Caki2 (cell line): ENCODE measurements at regions not wholly inside any gene's neighbourhood (a gene's known extent, or its start where the extent isn't known, plus 50 kb on each side); places are given as distances from the start of the nearest gene placed in this dataset.
"Not testable (repeated sequence)": the region's sequence is repeated elsewhere in the genome, so short reads cannot be mapped to it uniquely, and the experiment has no call there.

Experiments used
- DNase-seq: peaks from one replicate; pipeline ENCODE4 v3.0.0-alpha.2; 2015; ENCODE audit warnings: low read depth
- in situ Hi-C: cut with HindIII; loops from 2 replicates; pipeline ENCODE4 v1.10.0; 2016; ENCODE audit warnings: low sequenced_read_pairs, low pct_unique_long_range_greater_than_20kb, mixed read lengths

GRCh38 chr3:90202931-90203330, 1095.5 kb downstream of the EPHA3 start:
- DNase-seq, in situ Hi-C loops: not testable (repeated sequence)

DNA sequence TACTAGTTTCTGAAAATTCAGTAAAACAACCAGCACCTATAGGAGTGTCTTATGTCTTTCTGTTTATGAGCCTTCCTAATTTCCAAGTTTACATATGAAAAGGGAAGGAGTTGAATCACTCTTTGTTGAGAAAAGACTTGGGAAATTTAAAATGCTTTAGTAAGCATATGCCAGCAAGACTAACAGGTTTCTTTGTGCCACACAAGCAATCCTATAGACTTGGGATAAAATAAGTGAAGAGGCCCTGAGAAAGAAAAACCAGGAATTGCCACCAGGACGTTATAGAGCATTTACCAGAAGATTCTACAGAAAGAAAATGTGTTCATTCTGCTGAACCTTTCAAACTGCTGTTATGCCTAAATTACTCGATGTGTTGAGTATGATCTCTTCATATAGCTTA, 1099.1 kb downstream of the EPHA3 start:
- in situ Hi-C loops, DNase-seq: not testable (repeated sequence)

- DNase-seq, in situ Hi-C loops: not testable (repeated sequence)
Observed at GRCh38 chr3:90207353-90208097, 1100.1 kb downstream of the EPHA3 start.

DNA sequence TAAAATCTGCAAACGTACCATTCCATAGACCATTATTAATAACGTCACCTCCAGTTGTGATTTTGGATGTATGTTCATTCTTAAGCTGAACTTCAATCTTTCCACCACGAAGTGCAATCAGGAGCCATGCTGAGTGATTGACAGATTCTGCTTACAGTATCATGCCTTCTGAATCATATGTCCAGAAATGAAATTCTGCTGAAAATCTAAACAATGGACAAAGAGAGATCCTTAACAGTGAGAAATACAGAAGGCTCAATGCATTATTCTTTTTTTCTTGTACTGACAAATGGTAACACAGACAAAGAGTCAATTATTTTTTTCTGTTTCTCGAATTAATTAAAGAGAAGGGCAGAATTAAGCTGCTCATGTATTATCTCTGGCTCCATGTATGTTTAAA, 1114.5 kb downstream of the EPHA3 start:
- DNase-seq, result no peak

DNA sequence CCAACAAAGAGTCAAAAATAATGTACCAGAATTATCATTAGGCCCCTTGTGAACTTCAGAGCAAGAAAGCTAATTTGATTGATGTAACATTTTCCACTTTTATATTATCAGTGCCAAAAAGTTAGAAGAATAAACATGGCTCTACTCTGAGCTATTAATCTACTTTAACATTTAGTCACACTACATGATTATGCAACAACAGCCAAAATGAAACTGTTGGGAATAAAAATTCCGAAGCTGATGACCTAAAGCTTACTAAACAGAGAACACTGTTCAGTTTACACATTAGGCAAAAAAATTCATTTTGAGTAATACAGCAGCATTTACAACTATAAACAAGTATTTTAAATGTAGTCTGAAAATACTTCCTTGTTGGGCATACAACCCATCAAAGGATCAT, 1134.1 kb downstream of the EPHA3 start:
- DNase-seq, result no peak
- in situ Hi-C loops, result no loop called here

More for the DNA sequence above, 1114.5 kb downstream of the EPHA3 start:
- in situ Hi-C loops, result no loop called here

- in situ Hi-C loops, result no loop called here
- no peak for DNase-seq
Observed at GRCh38 chr3:90253131-90253530, 1145.7 kb downstream of the EPHA3 start.

DNA sequence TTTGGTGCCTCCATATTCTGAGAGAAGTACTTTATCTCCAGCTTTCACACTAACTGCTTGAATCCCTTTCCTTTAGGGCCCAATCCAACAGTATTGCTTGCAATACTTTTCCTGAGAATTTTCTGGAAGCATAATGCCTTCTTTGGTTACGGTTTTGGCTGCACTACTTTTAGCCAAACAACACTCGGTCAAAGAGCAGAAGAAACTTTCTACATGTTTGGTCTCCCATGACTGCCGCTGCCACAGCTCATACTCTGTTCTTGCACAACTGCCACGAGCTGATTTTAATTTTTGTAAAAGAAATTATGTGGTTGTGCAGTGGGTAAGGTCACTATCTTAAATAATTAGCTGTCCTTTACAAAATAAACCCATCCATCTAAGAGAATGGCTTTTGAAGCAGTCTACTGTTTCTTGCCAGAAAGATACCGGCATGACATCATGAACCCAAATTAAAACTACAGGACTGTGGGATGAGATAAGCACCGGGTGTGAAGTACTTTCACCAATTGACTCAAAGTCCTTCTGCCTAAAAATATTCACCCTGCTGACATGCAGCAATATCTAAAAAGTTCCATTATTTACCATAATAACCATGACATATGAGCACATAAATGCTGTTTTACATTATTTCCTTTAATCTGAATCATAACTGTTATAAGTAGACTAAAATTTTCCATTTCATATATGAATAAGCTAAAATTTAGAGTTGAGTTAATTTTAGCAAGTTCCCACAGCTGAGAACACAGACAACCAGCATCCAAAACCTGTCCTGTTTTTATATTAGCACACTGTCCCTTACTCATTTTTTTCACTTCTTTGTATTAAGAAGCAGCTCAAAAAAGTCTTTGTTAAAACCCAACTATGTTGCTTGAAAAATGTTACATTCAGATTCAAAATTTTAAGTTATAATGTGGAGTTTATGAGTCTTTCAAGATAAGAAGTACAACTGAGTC, 1154.3 kb downstream of the EPHA3 start:
- in situ Hi-C loops, result no loop called here
- no peak for DNase-seq
